HepG2 (cell line): ENCODE measurements at regions not wholly inside any gene's neighbourhood (a gene's known extent, or its start where the extent isn't known, plus 50 kb on each side); places are given as distances from the start of the nearest gene placed in this dataset.

Source experiments
- ATAC-seq: fragments of 200-7000 bp; cut with Tn5 transposase; 3 replicates; pipeline ENCODE4 v1.9.1; 2020; ENCODE audit warnings: mild to moderate bottlenecking, moderate library complexity
- BruUV-seq: library from RNA; stranded (reverse); fragments of 400-500 nt; replicated peaks from 2 replicates; lab custom pipeline; 2021; lab: Mats Ljungman, UMichigan
- CTCF ChIA-PET: fragments of 300-600 bp; formaldehyde crosslinking; extraction: SDS; loops from one replicate; lab custom pipeline; 2021; ENCODE audit warnings: low total read pairs, inconsistent platforms, low intra/inter-chr PET ratio; lab: Yijun Ruan, JAX
- POLR2A ChIA-PET: fragments of 350-600 bp; sonication (Branson Sonifier 250); formaldehyde crosslinking; loops from one replicate; lab custom pipeline; 2020; ENCODE audit warnings: antibody characterized with exemption, inconsistent platforms; lab: Yijun Ruan, JAX
- DNase-seq: peaks from one replicate; pipeline ENCODE4 v3.0.0-alpha.2; 2015; ENCODE audit warnings: low spot score
- FAIRE-seq: peaks from 3 replicates; lab custom pipeline; 2011; peaks lifted over from hg19 to GRCh38; lab: Jason Lieb, UNC
- H2AFZ ChIP-seq: one replicate; pipeline ENCODE4 v1.6.1; 2011; ENCODE audit warnings: low read length, inconsistent platforms
- H3K27ac ChIP-seq: fragments of 300-600 bp; 3 replicates; pipeline ENCODE4 v1.8.0; 2011; ENCODE audit warnings: mixed run types, mild to moderate bottlenecking, mixed read lengths, low read length, inconsistent platforms; ENCODE audit not compliant: insufficient read depth; ENCODE audit errors: extremely low read length
- H3K27me3 ChIP-seq, 2 experiments: fragments of 200-600 bp in 1 of 2; 2 replicates in 1 of 2; 3 replicates in 1 of 2; pipeline versions ENCODE4 v1.6.0 to v1.8.0; 2011; ENCODE audit warnings: low read length in 2 of 2, mild to moderate bottlenecking in 2 of 2, moderate library complexity in 2 of 2, inconsistent platforms in 1 of 2; ENCODE audit not compliant: insufficient read depth in 2 of 2, control insufficient read depth in 1 of 2
- H3K36me3 ChIP-seq, 2 experiments: fragments of 200-600 bp in 1 of 2; replicated peaks in 1 of 2; 2 replicates in 1 of 2; 3 replicates in 1 of 2; pipeline versions ENCODE4 v1.5.1 to v1.8.0; 2011; ENCODE audit warnings: low read length in 2 of 2, inconsistent platforms in 1 of 2; ENCODE audit not compliant: insufficient read depth in 2 of 2, control insufficient read depth in 1 of 2
- H3K4me1 ChIP-seq: 2 replicates; pipeline ENCODE4 v1.5.1; 2012; ENCODE audit warnings: low read length, inconsistent platforms; ENCODE audit not compliant: insufficient read depth
- H3K4me2 ChIP-seq: 2 replicates; pipeline ENCODE4 v1.6.0; 2011; ENCODE audit warnings: low read depth, low read length, inconsistent platforms
- H3K4me3 ChIP-seq, 3 experiments: fragments of 200-600 bp in 1 of 3; sonication (generic), shearing (Covaris generic) in 1 of 3; replicated peaks in 1 of 3; 2 replicates each; pipeline ENCODE4 v1.5.1; 2011 to 2016; ENCODE audit warnings: low read length in 3 of 3, inconsistent platforms in 2 of 3, low read depth in 2 of 3, mild to moderate bottlenecking in 2 of 3, control low read depth in 1 of 3, mixed read lengths in 1 of 3; ENCODE audit not compliant: insufficient read depth in 1 of 3
- H3K79me2 ChIP-seq: one replicate; pipeline ENCODE4 v1.6.1; 2011; ENCODE audit warnings: low read length, inconsistent platforms; ENCODE audit not compliant: insufficient read depth
- H3K9ac ChIP-seq: 2 replicates; pipeline ENCODE4 v1.6.0; 2011; ENCODE audit warnings: mild to moderate bottlenecking, low read depth, low read length, inconsistent platforms; ENCODE audit not compliant: insufficient read depth
- H3K9me3 ChIP-seq: 2 replicates; pipeline ENCODE4 v1.5.1; 2012; ENCODE audit warnings: mild to moderate bottlenecking, low read length
- H4K20me1 ChIP-seq: 2 replicates; pipeline ENCODE4 v1.6.0; 2011; ENCODE audit warnings: inconsistent platforms, mild to moderate bottlenecking, low read length, moderate library complexity; ENCODE audit not compliant: insufficient read depth
- ZFP1 ChIP-seq: IDR thresholded peaks from 2 replicates; pipeline ENCODE4 v1.6.1; 2016
- ZKSCAN1 ChIP-seq: fragments of 150-350 bp; IDR thresholded peaks from 2 replicates; pipeline ENCODE4 v1.6.1; 2014; ENCODE audit warnings: low read length
- ZNF382 ChIP-seq: sonication (generic); formaldehyde crosslinking; IDR thresholded peaks from 2 replicates; pipeline ENCODE4 v1.5.0; 2020; ENCODE audit warnings: missing genetic modification reagents, mild to moderate bottlenecking, borderline replicate concordance
- ZNF563 ChIP-seq: sonication (generic); formaldehyde crosslinking; IDR thresholded peaks from 2 replicates; pipeline ENCODE4 v1.8.0; 2022; ENCODE audit warnings: mild to moderate bottlenecking, moderate library complexity, missing genetic modification reagents
- WGBS: methylation state at CpG from one replicate; pipeline ENCODE4 v1.1.6; 2017; ENCODE audit warnings: low lambda C conversion rate; 5-methylcytosine and 5-hydroxymethylcytosine counted together
- in situ Hi-C: cut with HindIII; loops from 2 replicates; pipeline ENCODE4 v1.10.0; 2017; ENCODE audit warnings: low pct_unique_long_range_greater_than_20kb; ENCODE audit not compliant: extremely low pct_ligation_motif_present
- intact Hi-C: fragments of 100-400 bp; cut with micrococcal nuclease; formaldehyde crosslinking; loops from one replicate; pipeline ENCODE4 v1.10.0; 2022; ENCODE audit not compliant: unreplicated experiment
- TF ChIP-seq, protein P1 (sequence below): sonication (generic); formaldehyde crosslinking; IDR thresholded peaks from 2 replicates; pipeline ENCODE4 v1.4.0; 2020; ENCODE audit warnings: missing genetic modification reagents
- TF ChIP-seq, protein P2 (sequence below): sonication (generic); formaldehyde crosslinking; IDR thresholded peaks from 2 replicates; pipeline ENCODE4 v1.9.0; 2021; ENCODE audit warnings: missing genetic modification reagents, mild to moderate bottlenecking, borderline replicate concordance

DNA sequence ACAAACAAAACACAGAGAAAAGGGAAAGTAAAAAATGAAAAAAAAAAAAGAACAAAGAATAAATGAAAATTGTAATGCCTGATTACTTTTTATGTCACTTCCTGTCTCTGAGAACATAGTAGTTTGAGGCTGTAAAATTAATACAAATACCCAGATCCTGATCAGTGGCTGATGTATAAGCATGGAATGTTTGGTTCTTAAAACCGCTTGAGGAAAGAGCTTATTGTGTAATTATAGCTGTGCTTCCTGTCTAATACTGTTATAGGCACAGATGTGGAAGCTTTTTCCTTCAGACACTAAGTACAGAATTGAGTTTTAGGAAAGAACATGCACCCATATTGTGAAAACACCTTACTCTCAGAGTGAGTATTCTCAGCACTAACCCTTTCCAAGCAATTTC, 86.9 kb downstream of the AVPR1A start:
- DNase-seq (no peak), ATAC-seq (no peak), FAIRE-seq (no peak)
- Histone ChIP-seq H3K27me3 (no peaks in the 10 kb centered on the region), H3K4me3 (no peak overlapping the region), H3K9me3 (no peaks in the 10 kb centered on the region), H3K36me3 (no peaks in the 10 kb centered on the region), H2AFZ (no peak overlapping the region), H4K20me1 (no peaks in the 10 kb centered on the region), H3K4me1 (peaks cover 7% of the 10 kb centered on the region), H3K79me2 (no peaks in the 10 kb centered on the region), H3K4me2 (no peak overlapping the region), H3K27ac (no peak overlapping the region), H3K9ac (no peak overlapping the region)
- WGBS, result 0% methylated on average over 1 of the region's 1 CpG
- POLR2A ChIA-PET, result no interaction called here
- CTCF ChIA-PET, result no interaction called here
- BruUV-seq, result no TSS peak
- in situ Hi-C loops, result loop anchor here (25.0 kb wide), 1 partner anchor 477 kb away; no protein-coding TSS in a partner anchor
- TF ChIP-seq ZNF382 (CRISPR knock-in tag), result no peak
- TF ChIP-seq, protein P1, sequence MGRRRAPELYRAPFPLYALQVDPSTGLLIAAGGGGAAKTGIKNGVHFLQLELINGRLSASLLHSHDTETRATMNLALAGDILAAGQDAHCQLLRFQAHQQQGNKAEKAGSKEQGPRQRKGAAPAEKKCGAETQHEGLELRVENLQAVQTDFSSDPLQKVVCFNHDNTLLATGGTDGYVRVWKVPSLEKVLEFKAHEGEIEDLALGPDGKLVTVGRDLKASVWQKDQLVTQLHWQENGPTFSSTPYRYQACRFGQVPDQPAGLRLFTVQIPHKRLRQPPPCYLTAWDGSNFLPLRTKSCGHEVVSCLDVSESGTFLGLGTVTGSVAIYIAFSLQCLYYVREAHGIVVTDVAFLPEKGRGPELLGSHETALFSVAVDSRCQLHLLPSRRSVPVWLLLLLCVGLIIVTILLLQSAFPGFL (CRISPR knock-in tag), result no peak
- intact Hi-C loops, result no loop called here

DNA sequence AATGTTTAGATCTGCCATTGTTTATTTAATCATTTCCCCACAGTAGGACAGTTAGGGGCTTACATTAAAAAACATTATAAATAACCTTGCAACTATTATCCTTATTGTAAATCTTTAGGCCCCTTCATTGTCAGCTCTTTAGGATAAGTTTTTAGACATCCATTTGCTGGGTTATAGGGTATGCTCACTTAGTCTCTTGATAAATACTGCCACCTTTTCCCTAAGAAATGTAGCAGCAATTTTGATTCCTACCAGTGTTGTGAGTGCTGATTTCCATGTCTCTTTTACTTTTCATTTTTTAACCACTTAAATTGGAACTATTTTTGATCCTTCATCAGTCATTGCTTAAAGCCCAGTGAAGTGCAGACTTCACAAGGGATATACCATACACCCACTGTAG, 94.4 kb downstream of the AVPR1A start:
- intact Hi-C loops, result no loop called here
- FAIRE-seq (no peak), ATAC-seq (no peak), DNase-seq (no peak)
- ChIA-PET POLR2A (no interaction called here), CTCF (no interaction called here)
- in situ Hi-C loops, result loop anchor here (25.0 kb wide), 1 partner anchor 469 kb away; no protein-coding TSS in a partner anchor
- Histone ChIP-seq H3K27ac (no peak overlapping the region), H4K20me1 (no peaks in the 10 kb centered on the region), H3K4me3 (no peak overlapping the region), H3K9ac (no peak overlapping the region), H3K4me2 (no peak overlapping the region), H2AFZ (no peak overlapping the region), H3K4me1 (no peaks in the 10 kb centered on the region), H3K27me3 (no peaks in the 10 kb centered on the region), H3K9me3 (no peaks in the 10 kb centered on the region), H3K79me2 (no peaks in the 10 kb centered on the region), H3K36me3 (no peaks in the 10 kb centered on the region)
- no TSS peak for BruUV-seq
- TF ChIP-seq ZKSCAN1, result no peak
- TF ChIP-seq ZFP1 (CRISPR knock-in tag), result no peak
- TF ChIP-seq, protein P2, sequence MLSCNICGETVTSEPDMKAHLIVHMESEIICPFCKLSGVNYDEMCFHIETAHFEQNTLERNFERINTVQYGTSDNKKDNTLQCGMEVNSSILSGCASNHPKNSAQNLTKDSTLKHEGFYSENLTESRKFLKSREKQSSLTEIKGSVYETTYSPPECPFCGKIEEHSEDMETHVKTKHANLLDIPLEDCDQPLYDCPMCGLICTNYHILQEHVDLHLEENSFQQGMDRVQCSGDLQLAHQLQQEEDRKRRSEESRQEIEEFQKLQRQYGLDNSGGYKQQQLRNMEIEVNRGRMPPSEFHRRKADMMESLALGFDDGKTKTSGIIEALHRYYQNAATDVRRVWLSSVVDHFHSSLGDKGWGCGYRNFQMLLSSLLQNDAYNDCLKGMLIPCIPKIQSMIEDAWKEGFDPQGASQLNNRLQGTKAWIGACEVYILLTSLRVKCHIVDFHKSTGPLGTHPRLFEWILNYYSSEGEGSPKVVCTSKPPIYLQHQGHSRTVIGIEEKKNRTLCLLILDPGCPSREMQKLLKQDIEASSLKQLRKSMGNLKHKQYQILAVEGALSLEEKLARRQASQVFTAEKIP (CRISPR knock-in tag), result no peak
- TF ChIP-seq ZNF563 (CRISPR knock-in tag), result no peak
